Ishikawa (cell line): ENCODE measurements at regions not wholly inside any gene's neighbourhood (a gene's known extent, or its start where the extent isn't known, plus 50 kb on each side); places are given as distances from the start of the nearest gene placed in this dataset.

Experiments
- CEBPB ChIP-seq: IDR thresholded peaks from 2 replicates; pipeline ENCODE4 v1.6.1; 2012
- CREB1 ChIP-seq: IDR thresholded peaks from 2 replicates; pipeline ENCODE4 v1.6.1; 2012; ENCODE audit warnings: low read depth
- EGR1 ChIP-seq: IDR thresholded peaks from 2 replicates; pipeline ENCODE4 v1.6.1; 2012
- EP300 ChIP-seq: IDR thresholded peaks from 2 replicates; pipeline ENCODE4 v1.6.1; 2012; ENCODE audit warnings: borderline replicate concordance
- FOXM1 ChIP-seq: IDR thresholded peaks from 2 replicates; pipeline ENCODE4 v1.6.1; 2012; ENCODE audit warnings: low read depth, borderline replicate concordance
- NFIC ChIP-seq: IDR thresholded peaks from 2 replicates; pipeline ENCODE4 v1.6.1; 2012
- RAD21 ChIP-seq: IDR thresholded peaks from 2 replicates; pipeline ENCODE4 v1.6.1; 2012; ENCODE audit warnings: low read depth
- TAF1 ChIP-seq: IDR thresholded peaks from 2 replicates; pipeline ENCODE4 v1.6.1; 2012; ENCODE audit warnings: low read depth, mild to moderate bottlenecking
- TCF12 ChIP-seq: IDR thresholded peaks from 2 replicates; pipeline ENCODE4 v1.6.1; 2012; ENCODE audit warnings: low read depth
- TEAD4 ChIP-seq: IDR thresholded peaks from 2 replicates; pipeline ENCODE4 v1.6.1; 2012
- YY1 ChIP-seq: IDR thresholded peaks from 2 replicates; pipeline ENCODE4 v1.6.1; 2012; ENCODE audit warnings: low read depth
- ZBTB7A ChIP-seq: IDR thresholded peaks from 2 replicates; pipeline ENCODE4 v1.6.1; 2012; ENCODE audit warnings: low read depth
- TF ChIP-seq, protein P1 (sequence below): IDR thresholded peaks from 2 replicates; pipeline ENCODE4 v1.6.1; 2012
- TF ChIP-seq, protein P2 (sequence below): IDR thresholded peaks from 2 replicates; pipeline ENCODE4 v1.6.1; 2012
- TF ChIP-seq, protein P3 (sequence below): IDR thresholded peaks from 2 replicates; pipeline ENCODE4 v1.6.1; 2012; ENCODE audit warnings: low read depth, mild to moderate bottlenecking

DNA sequence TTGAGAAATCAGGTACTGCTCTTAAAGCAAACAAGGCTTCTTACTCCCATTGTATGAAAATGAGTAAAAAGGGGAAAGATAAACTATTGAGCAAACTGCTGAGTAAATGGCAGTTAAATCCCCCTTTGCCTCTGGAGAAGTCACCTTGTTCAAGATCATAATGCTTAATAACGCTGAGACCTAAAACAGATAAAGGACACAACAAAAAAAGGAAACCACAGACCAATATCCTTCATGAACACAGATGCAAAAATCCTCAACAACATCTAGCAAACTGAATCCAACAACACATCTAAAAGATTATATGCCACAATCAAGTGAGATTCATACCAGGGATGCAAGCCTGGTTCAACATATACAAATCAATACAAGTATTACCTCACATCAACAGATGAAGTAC lies 109.0 kb upstream of the MDM1 start:
- TF ChIP-seq FOXM1 (no peak), EP300 (no peak), EGR1 (no peak), CEBPB (no peak), NFIC (no peak), CREB1 (no peak), ZBTB7A (no peak), YY1 (no peak), TCF12 (no peak), TEAD4 (no peak), TAF1 (no peak), RAD21 (no peak)
- TF ChIP-seq, protein P1, sequence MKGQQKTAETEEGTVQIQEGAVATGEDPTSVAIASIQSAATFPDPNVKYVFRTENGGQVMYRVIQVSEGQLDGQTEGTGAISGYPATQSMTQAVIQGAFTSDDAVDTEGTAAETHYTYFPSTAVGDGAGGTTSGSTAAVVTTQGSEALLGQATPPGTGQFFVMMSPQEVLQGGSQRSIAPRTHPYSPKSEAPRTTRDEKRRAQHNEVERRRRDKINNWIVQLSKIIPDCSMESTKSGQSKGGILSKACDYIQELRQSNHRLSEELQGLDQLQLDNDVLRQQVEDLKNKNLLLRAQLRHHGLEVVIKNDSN = no peak
- TF ChIP-seq, protein P2, sequence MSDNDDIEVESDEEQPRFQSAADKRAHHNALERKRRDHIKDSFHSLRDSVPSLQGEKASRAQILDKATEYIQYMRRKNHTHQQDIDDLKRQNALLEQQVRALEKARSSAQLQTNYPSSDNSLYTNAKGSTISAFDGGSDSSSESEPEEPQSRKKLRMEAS = no peak
- TF ChIP-seq, protein P3, sequence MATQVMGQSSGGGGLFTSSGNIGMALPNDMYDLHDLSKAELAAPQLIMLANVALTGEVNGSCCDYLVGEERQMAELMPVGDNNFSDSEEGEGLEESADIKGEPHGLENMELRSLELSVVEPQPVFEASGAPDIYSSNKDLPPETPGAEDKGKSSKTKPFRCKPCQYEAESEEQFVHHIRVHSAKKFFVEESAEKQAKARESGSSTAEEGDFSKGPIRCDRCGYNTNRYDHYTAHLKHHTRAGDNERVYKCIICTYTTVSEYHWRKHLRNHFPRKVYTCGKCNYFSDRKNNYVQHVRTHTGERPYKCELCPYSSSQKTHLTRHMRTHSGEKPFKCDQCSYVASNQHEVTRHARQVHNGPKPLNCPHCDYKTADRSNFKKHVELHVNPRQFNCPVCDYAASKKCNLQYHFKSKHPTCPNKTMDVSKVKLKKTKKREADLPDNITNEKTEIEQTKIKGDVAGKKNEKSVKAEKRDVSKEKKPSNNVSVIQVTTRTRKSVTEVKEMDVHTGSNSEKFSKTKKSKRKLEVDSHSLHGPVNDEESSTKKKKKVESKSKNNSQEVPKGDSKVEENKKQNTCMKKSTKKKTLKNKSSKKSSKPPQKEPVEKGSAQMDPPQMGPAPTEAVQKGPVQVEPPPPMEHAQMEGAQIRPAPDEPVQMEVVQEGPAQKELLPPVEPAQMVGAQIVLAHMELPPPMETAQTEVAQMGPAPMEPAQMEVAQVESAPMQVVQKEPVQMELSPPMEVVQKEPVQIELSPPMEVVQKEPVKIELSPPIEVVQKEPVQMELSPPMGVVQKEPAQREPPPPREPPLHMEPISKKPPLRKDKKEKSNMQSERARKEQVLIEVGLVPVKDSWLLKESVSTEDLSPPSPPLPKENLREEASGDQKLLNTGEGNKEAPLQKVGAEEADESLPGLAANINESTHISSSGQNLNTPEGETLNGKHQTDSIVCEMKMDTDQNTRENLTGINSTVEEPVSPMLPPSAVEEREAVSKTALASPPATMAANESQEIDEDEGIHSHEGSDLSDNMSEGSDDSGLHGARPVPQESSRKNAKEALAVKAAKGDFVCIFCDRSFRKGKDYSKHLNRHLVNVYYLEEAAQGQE = no peak

DNA sequence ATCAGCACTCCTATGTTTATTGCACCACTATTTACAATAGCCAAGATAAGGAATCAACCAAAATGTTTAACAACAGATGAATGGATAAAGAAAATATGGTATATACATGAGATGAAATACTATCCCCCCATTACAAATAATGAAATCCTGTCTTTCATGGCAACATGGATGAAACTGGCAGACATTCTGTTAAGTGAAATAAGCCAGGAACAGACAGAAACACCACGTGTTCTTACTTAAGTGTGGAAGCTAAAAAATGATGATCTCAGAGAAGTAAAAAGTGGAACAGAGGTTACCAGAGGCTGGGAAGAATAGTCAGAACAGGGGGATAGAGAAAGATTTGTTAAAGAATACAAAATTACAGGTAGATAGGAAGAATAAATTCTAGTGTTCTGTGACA lies 113.7 kb upstream of the MDM1 start:
- no peak for TF ChIP-seq TEAD4
- TF ChIP-seq NFIC = no peak
- no peak for TF ChIP-seq TCF12
- TF ChIP-seq FOXM1 = no peak
- TF ChIP-seq, protein P3 = no peak
- TF ChIP-seq CEBPB = no peak
- TF ChIP-seq YY1 = no peak
- no peak for TF ChIP-seq TAF1
- TF ChIP-seq EP300 = no peak
- TF ChIP-seq EGR1 = no peak
- no peak for TF ChIP-seq CREB1
- TF ChIP-seq, protein P2 = no peak
- TF ChIP-seq RAD21 = no peak
- TF ChIP-seq, protein P1 = no peak
- TF ChIP-seq ZBTB7A = no peak

DNA sequence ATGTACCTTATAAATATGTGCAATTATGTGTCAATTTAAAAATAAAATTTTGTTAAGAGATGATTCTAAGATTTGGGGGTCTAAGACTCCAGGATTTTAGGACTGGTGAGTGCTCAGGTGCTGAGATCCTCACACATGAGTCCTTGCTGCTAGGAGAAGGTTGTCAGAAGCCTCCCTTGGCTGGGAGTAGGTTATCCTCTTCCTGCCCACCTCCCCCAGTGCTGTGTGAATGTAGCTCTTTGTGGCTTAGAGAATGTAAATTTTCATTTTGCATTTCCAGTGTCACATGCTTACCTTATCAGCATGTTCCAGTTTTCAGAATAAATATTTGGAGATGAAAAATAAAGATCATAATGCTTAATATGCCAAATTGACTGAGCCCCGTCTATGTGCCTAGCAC lies 114.2 kb upstream of the MDM1 start:
- TF ChIP-seq CREB1 = no peak
- TF ChIP-seq RAD21 = no peak
- TF ChIP-seq EP300 = no peak
- TF ChIP-seq TAF1 = no peak
- TF ChIP-seq FOXM1 = no peak
- TF ChIP-seq ZBTB7A = no peak
- no peak for TF ChIP-seq TCF12

DNA sequence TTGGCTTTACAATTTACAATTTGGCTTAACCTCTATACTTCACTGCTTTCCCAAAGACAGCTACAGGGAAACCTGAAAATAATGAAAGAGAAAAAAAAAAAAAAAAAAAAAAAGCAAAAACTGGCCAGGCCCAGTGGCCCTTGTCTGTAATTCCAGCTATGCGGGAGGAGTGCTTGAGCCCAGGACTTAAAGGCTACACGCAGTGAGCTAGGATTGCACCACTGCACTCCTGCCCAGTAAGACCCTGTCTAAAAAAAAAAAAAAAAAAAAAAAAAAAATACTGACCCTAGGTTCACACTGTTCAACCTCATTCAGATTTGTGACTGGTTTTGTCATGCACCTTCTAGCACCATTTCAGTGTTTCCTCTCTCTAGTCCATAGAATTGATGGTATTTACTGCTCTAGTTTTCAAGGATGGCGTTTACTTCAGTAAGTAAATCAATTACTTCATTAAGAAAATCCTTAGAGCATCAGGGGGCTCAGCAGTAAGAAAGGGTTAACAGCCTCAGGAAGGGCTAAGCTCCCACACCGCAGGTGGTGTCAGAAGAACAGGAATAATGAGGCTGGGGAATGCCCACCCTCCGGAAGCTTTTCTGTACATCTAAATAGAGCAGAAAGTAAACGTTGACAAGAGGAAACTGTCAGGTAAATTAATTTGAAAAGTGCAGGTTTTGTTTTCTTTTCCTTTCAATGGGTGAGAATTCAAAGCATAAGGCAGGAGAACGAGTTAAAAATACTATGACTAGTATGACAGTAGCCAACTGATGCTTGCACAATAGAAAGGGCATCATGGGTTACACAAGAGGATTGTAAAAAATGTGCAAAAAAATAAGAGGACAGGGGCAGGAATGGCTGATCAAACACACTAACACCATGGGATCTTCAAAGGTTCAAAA lies 115.0 kb upstream of the MDM1 start:
- TF ChIP-seq, protein P1 = no peak
- TF ChIP-seq TAF1 (no peak), EGR1 (no peak), TCF12 (no peak), ZBTB7A (no peak), NFIC (no peak), CEBPB (no peak), EP300 (no peak), TEAD4 (no peak), CREB1 (no peak), FOXM1 (no peak), RAD21 (no peak), YY1 (no peak)
- TF ChIP-seq, protein P3 = no peak
- TF ChIP-seq, protein P2 = no peak
